Central memory CD8-positive, alpha-beta T cell (primary cell): ENCODE measurements at regions not wholly inside any gene's neighbourhood (a gene's known extent, or its start where the extent isn't known, plus 50 kb on each side); places are given as distances from the start of the nearest gene placed in this dataset.
"Not testable (repeated sequence)": the region's sequence is repeated elsewhere in the genome, so short reads cannot be mapped to it uniquely, and the experiment has no call there.

ENCODE experiments used
- ATAC-seq: fragments of 150-1000 bp; cut with Tn5 transposase; replicated peaks from 2 replicates; pipeline ENCODE4 v1.10.0; 2022; ENCODE audit warnings: mild to moderate bottlenecking, moderate FRiP score, moderate number of reproducible peaks; ENCODE audit not compliant: poor library complexity, severe bottlenecking; ENCODE audit errors: extremely low read depth
- DNase-seq, 2 donors: peaks; one replicate each; pipeline ENCODE4 v3.0.0; 2021; ENCODE audit warnings: low spot score in 2 of 2
- H3K27ac Mint-ChIP-seq: one replicate; pipeline ENCODE4 v1.8.0; 2022; ENCODE audit warnings: low read depth, mild to moderate bottlenecking, moderate library complexity, mixed read lengths
- H3K27me3 Mint-ChIP-seq: one replicate; pipeline ENCODE4 v1.8.0; 2022; ENCODE audit warnings: mixed read lengths
- H3K36me3 Mint-ChIP-seq: one replicate; pipeline ENCODE4 v1.8.0; 2022; ENCODE audit warnings: mild to moderate bottlenecking, moderate library complexity, mixed read lengths; ENCODE audit not compliant: insufficient read depth
- H3K4me1 Mint-ChIP-seq: one replicate; pipeline ENCODE4 v1.8.0; 2022; ENCODE audit warnings: mixed read lengths
- H3K4me3 Mint-ChIP-seq: one replicate; pipeline ENCODE4 v1.8.0; 2022; ENCODE audit warnings: mild to moderate bottlenecking, moderate library complexity, mixed read lengths
- H3K9me3 Mint-ChIP-seq: one replicate; pipeline ENCODE4 v1.8.0; 2022; ENCODE audit warnings: mixed read lengths

GRCh38 chr5:91301106-91301846 is 81.8 kb downstream of the ARRDC3 start:
- Mint-ChIP-seq H3K36me3 (peaks cover 2% of the 10 kb centered on the region), H3K27me3 (no peaks in the 10 kb centered on the region), H3K9me3 (no peaks in the 10 kb centered on the region)

DNA sequence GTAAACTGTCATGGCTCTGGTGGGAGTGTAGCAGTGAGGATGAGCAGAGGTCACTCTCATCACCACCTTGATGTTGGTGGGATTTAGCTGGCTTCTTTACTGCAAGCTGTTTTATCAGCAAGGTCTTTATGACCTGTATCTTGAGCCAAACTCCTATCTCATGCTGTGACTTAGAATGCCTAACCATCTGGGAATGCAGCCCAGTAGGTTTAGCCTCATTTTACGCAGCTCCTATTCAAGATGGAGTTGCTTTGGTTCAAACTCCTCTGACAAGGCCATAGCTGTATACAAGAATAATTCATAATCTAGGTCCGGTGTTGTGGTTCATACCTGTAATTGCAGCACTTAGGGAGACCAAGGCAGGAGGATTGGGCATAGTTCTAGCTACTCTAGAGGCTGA is 85.1 kb downstream of the ARRDC3 start:
- peaks cover 3% of the 10 kb centered on the region for H3K36me3 Mint-ChIP-seq
- H3K9me3 Mint-ChIP-seq = no peaks in the 10 kb centered on the region
- H3K27me3 Mint-ChIP-seq = no peaks in the 10 kb centered on the region
- H3K27ac Mint-ChIP-seq = no peak overlapping the region
- ATAC-seq (no peak), DNase-seq (no peak)
- no peak overlapping the region for H3K4me3 Mint-ChIP-seq
- H3K4me1 Mint-ChIP-seq = no peaks in the 10 kb centered on the region

More at GRCh38 chr5:91301106-91301846, 81.8 kb downstream of the ARRDC3 start:
- H3K4me3 Mint-ChIP-seq = no peak overlapping the region
- no peaks in the 10 kb centered on the region for H3K4me1 Mint-ChIP-seq
- no peak for ATAC-seq
- no peak for DNase-seq
- no peak overlapping the region for H3K27ac Mint-ChIP-seq

DNA sequence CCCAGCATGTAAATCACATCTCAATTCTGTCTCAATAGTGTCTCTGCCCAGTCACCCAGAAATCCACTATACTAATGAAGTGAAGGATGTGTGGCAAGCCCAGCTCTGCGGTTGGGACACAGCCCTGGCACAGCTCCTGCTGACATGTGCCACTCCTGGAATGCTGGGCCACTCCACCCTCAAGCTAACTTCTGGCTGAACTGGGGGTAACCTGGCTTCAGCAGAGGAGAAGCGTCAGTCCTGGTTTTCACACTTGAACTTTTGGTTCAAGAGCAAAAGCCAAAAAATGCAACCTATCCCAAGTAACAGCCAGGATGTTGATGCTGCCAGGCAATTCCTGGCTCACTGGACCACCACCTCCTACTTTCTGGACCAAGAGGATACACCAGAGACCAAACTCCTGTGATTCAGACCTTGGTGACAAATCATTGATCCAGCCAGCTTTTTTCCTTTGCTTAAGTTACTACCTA is 86.4 kb downstream of the ARRDC3 start:
- Mint-ChIP-seq H3K4me3 (no peak overlapping the region), H3K27me3 (no peaks in the 10 kb centered on the region), H3K36me3 (peaks cover 3% of the 10 kb centered on the region), H3K4me1 (peaks cover 4% of the 10 kb centered on the region), H3K9me3 (no peaks in the 10 kb centered on the region), H3K27ac (no peak overlapping the region)
- no peak for DNase-seq
- no peak for ATAC-seq

DNA sequence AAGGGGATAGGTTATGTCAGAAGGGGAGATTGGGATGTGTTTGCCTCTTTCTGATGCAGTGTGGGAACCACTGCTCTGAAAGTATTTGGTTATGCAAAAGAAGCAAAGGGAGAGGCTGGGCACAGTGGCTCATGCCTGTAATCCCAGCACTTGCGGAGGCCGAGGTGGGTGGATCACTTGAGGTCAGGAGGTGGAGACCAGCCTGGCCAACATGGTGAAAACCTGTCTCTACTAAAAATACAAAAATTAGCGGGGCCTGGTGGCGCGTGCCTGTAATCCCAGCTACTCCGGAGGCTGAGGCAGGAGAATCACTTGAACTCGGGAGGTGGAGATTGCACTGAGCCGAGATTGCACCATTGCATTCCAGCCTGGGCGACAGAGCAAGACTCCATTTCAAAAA is 87.0 kb downstream of the ARRDC3 start:
- not testable (repeated sequence) for H3K4me1 Mint-ChIP-seq, H3K9me3 Mint-ChIP-seq, H3K27ac Mint-ChIP-seq, DNase-seq, H3K27me3 Mint-ChIP-seq, ATAC-seq, H3K4me3 Mint-ChIP-seq, H3K36me3 Mint-ChIP-seq

DNA sequence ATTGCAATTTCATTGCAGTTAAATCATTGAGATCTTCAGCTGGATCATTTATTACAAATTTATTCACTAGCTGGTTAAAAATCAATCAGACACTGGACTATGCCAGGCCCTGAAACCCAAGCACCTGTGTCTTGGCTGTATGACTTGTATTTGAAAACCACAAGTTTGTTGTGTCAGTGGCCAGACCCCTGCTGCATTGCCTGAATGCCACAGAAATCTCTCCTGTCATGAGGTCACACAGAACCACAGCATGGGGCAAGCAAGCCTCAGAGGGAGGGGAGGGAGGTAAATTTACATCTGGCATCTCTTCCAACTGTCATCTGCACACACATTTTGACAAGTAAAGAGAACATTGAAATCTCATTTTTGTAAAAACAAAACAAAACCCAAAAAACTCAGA is 90.0 kb downstream of the ARRDC3 start:
- no peak for DNase-seq
- Mint-ChIP-seq H3K4me3 (no peak overlapping the region), H3K27me3 (no peaks in the 10 kb centered on the region), H3K4me1 (peaks cover 4% of the 10 kb centered on the region), H3K27ac (no peak overlapping the region), H3K9me3 (no peaks in the 10 kb centered on the region), H3K36me3 (peaks cover 1% of the 10 kb centered on the region)
- ATAC-seq = no peak

GRCh38 chr5:91291628-91292569 is 91.2 kb downstream of the ARRDC3 start:
- DNase-seq (no peak), ATAC-seq (no peak)
- Mint-ChIP-seq H3K9me3 (no peaks in the 10 kb centered on the region), H3K27ac (no peak overlapping the region), H3K36me3 (peaks cover 1% of the 10 kb centered on the region), H3K4me1 (peaks cover 4% of the 10 kb centered on the region), H3K27me3 (no peaks in the 10 kb centered on the region), H3K4me3 (no peak overlapping the region)

GRCh38 chr5:91288118-91288916 is 94.8 kb downstream of the ARRDC3 start:
- H3K9me3 Mint-ChIP-seq = no peaks in the 10 kb centered on the region
- no peaks in the 10 kb centered on the region for H3K36me3 Mint-ChIP-seq
- H3K27ac Mint-ChIP-seq = no peak overlapping the region

DNA sequence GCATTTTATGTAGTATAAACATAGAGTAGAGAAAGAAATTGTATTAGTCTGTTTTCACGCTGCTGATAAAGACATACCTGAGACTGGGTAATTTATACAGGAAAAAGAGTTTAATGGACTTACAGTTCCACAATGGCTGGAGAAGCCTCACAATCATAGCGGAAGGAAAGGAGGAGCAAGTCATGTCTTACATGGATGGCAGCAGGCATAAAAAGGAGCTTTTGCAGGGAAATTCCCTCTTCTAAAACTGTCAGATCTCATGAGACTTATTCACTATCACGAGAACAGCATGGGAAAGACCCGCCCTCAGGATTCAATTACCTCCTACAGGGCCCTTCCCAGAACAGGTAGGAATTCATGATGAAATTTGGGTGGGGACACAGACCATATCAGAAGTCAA is 98.1 kb downstream of the ARRDC3 start:
- DNase-seq, H3K27me3 Mint-ChIP-seq, H3K27ac Mint-ChIP-seq, H3K4me3 Mint-ChIP-seq, H3K36me3 Mint-ChIP-seq, H3K9me3 Mint-ChIP-seq, ATAC-seq: not testable (repeated sequence)
- H3K4me1 Mint-ChIP-seq = peaks cover 11% of the 10 kb centered on the region

More at GRCh38 chr5:91288118-91288916, 94.8 kb downstream of the ARRDC3 start:
- Mint-ChIP-seq H3K4me3 (no peak overlapping the region), H3K27me3 (no peaks in the 10 kb centered on the region), H3K4me1 (peaks cover 4% of the 10 kb centered on the region)
- no peak for ATAC-seq
- DNase-seq = no peak

GRCh38 chr5:91283899-91284298 is 99.2 kb downstream of the ARRDC3 start:
- DNase-seq (no peak), ATAC-seq (no peak)
- Mint-ChIP-seq H3K4me1 (peaks cover 18% of the 10 kb centered on the region), H3K27ac (no peak overlapping the region), H3K9me3 (no peaks in the 10 kb centered on the region), H3K4me3 (no peak overlapping the region), H3K27me3 (no peaks in the 10 kb centered on the region), H3K36me3 (peaks cover 13% of the 10 kb centered on the region)

GRCh38 chr5:91283326-91283725 is 99.8 kb downstream of the ARRDC3 start:
- H3K4me3 Mint-ChIP-seq = no peak overlapping the region
- no peak overlapping the region for H3K27ac Mint-ChIP-seq
- H3K36me3 Mint-ChIP-seq = peaks cover 13% of the 10 kb centered on the region
- peaks cover 18% of the 10 kb centered on the region for H3K4me1 Mint-ChIP-seq
- no peak for DNase-seq
- H3K9me3 Mint-ChIP-seq = no peaks in the 10 kb centered on the region
- no peak for ATAC-seq
- no peaks in the 10 kb centered on the region for H3K27me3 Mint-ChIP-seq

- peaks cover 13% of the 10 kb centered on the region for H3K36me3 Mint-ChIP-seq
- no peak overlapping the region for H3K4me3 Mint-ChIP-seq
- H3K27me3 Mint-ChIP-seq = no peaks in the 10 kb centered on the region
- no peak for ATAC-seq
- no peak overlapping the region for H3K27ac Mint-ChIP-seq
- no peaks in the 10 kb centered on the region for H3K9me3 Mint-ChIP-seq
- H3K4me1 Mint-ChIP-seq = peaks cover 18% of the 10 kb centered on the region
- no peak for DNase-seq
Measured at GRCh38 chr5:91282210-91282609, 100.9 kb downstream of the ARRDC3 start.

DNA sequence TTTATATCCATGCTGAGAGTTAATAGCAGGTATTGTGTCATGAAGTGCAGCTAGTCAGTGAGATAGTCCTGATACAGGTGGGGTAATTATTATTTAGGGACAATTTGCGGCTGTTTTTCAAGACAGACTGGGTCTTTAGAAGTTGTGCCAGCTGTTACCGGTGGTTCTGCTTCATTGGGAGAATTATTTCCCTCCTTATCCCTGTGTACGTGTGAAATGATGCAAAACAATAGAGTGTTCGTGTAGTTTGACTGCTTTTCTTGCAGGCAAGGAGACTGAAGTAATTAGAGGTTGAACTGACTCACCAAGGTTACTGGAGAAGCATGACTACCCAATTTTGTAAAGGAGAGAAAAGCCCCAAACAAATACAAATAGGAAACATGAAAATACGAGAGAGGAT is 101.7 kb downstream of the ARRDC3 start:
- no peaks in the 10 kb centered on the region for H3K9me3 Mint-ChIP-seq

More for the DNA sequence above, 101.7 kb downstream of the ARRDC3 start:
- H3K27ac Mint-ChIP-seq = peak overlapping the region; percentile 87
- H3K4me1 Mint-ChIP-seq = peaks cover 18% of the 10 kb centered on the region
- H3K27me3 Mint-ChIP-seq = no peaks in the 10 kb centered on the region
- DNase-seq = no peak
- peaks cover 13% of the 10 kb centered on the region for H3K36me3 Mint-ChIP-seq
- ATAC-seq = no peak
- H3K4me3 Mint-ChIP-seq = peak overlapping the region; percentile 79
